ENCODE measurements at regions not wholly inside any gene's neighbourhood (a gene's known extent, or its start where the extent isn't known, plus 50 kb on each side); places are given as distances from the start of the nearest gene placed in this dataset.

- DNase-seq = no peak
These were observed 605.2 kb downstream of the CCDC171 start for GRCh38 chr9:16158093-16158492.

GRCh38 chr9:16161483-16161882, 608.6 kb downstream of the CCDC171 start:
- DNase-seq = no peak

GRCh38 chr9:16170119-16170518, 617.3 kb downstream of the CCDC171 start:
- no peak for DNase-seq

- no peak for DNase-seq
These were observed 619.1 kb downstream of the CCDC171 start for GRCh38 chr9:16171911-16172310.

GRCh38 chr9:16172796-16173195, 620.0 kb downstream of the CCDC171 start:
- DNase-seq = no peak

GRCh38 chr9:16174915-16175314, 622.1 kb downstream of the CCDC171 start:
- DNase-seq = no peak

- DNase-seq = no peak
These were observed 622.6 kb downstream of the CCDC171 start for GRCh38 chr9:16175461-16175860.

GRCh38 chr9:16178294-16178693, 625.5 kb downstream of the CCDC171 start:
- DNase-seq = no peak

- DNase-seq = no peak
These were observed 626.7 kb downstream of the CCDC171 start for GRCh38 chr9:16179566-16179965.

- DNase-seq = no peak
These were observed 627.2 kb downstream of the CCDC171 start for GRCh38 chr9:16180091-16180490.

- no peak for DNase-seq
These were observed 627.7 kb downstream of the CCDC171 start for GRCh38 chr9:16180546-16180945.

- DNase-seq = no peak
These were observed 628.7 kb downstream of the CCDC171 start for GRCh38 chr9:16181539-16181938.

- no peak for DNase-seq
These were observed 629.9 kb downstream of the CCDC171 start for GRCh38 chr9:16182784-16183183.

- DNase-seq = no peak
These were observed 632.3 kb downstream of the CCDC171 start for GRCh38 chr9:16184964-16185646.

GRCh38 chr9:16191191-16191590, 638.3 kb downstream of the CCDC171 start:
- no peak for DNase-seq

- no peak for DNase-seq
These were observed 639.0 kb downstream of the CCDC171 start for GRCh38 chr9:16191691-16192402.

GRCh38 chr9:16192403-16193017, 639.7 kb downstream of the CCDC171 start:
- DNase-seq = no peak

- DNase-seq = no peak
These were observed 640.2 kb downstream of the CCDC171 start for GRCh38 chr9:16193066-16193465.

- no peak for DNase-seq
These were observed 643.4 kb downstream of the CCDC171 start for GRCh38 chr9:16196206-16196605.

- DNase-seq = no peak
These were observed 644.9 kb downstream of the CCDC171 start for GRCh38 chr9:16197578-16198370.

GRCh38 chr9:16198996-16199395, 646.2 kb downstream of the CCDC171 start:
- DNase-seq = no peak

- no peak for DNase-seq
These were observed 649.4 kb downstream of the CCDC171 start for GRCh38 chr9:16202221-16202620.
